ENCODE measurements at regions not wholly inside any gene's neighbourhood (a gene's known extent, or its start where the extent isn't known, plus 50 kb on each side); places are given as distances from the start of the nearest gene placed in this dataset.

GRCh38 chr2:237171396-237171795, 85.7 kb downstream of the COPS8 start:
- no peak for DNase-seq

- DNase-seq, result no peak
Observed at GRCh38 chr2:237171881-237172280, 86.2 kb downstream of the COPS8 start.

GRCh38 chr2:237177052-237177451, 91.4 kb downstream of the COPS8 start:
- no peak for DNase-seq

- DNase-seq, result no peak
Observed at GRCh38 chr2:237177986-237178385, 92.3 kb downstream of the COPS8 start.

GRCh38 chr2:237178396-237178795, 92.7 kb downstream of the COPS8 start:
- no peak for DNase-seq

- DNase-seq, result no peak
Observed at GRCh38 chr2:237179161-237179560, 93.5 kb downstream of the COPS8 start.

GRCh38 chr2:237180187-237180586, 94.5 kb downstream of the COPS8 start:
- DNase-seq, result no peak

GRCh38 chr2:237180987-237181386, 95.3 kb downstream of the COPS8 start:
- no peak for DNase-seq

- no peak for DNase-seq
Observed at GRCh38 chr2:237181844-237182243, 96.2 kb downstream of the COPS8 start.

GRCh38 chr2:237182422-237183123, 96.9 kb downstream of the COPS8 start:
- DNase-seq, result no peak

GRCh38 chr2:237184192-237184918, 98.7 kb downstream of the COPS8 start:
- no peak for DNase-seq

GRCh38 chr2:237184919-237185552, 99.3 kb downstream of the COPS8 start:
- DNase-seq, result no peak

GRCh38 chr2:237185553-237185925, 99.8 kb downstream of the COPS8 start:
- DNase-seq, result no peak

- DNase-seq, result no peak
Observed at GRCh38 chr2:237189799-237190198, 104.1 kb downstream of the COPS8 start.

GRCh38 chr2:237190966-237191713, 105.5 kb downstream of the COPS8 start:
- DNase-seq, result no peak

- no peak for DNase-seq
Observed at GRCh38 chr2:237191714-237192081, 106.0 kb downstream of the COPS8 start.

GRCh38 chr2:237192881-237193280, 107.2 kb downstream of the COPS8 start:
- DNase-seq, result no peak

- DNase-seq, result no peak
Observed at GRCh38 chr2:237193436-237193835, 107.7 kb downstream of the COPS8 start.

- DNase-seq, result no peak
Observed at GRCh38 chr2:237194081-237194480, 108.4 kb downstream of the COPS8 start.

- no peak for DNase-seq
Observed at GRCh38 chr2:237194906-237195305, 109.2 kb downstream of the COPS8 start.

GRCh38 chr2:237195396-237196120, 109.9 kb downstream of the COPS8 start:
- no peak for DNase-seq

GRCh38 chr2:237196409-237196808, 110.7 kb downstream of the COPS8 start:
- no peak for DNase-seq

All from stimulated activated naive CD4-positive, alpha-beta T cell treated with Interleukin-2 at 50 U/mL for 16 hours (primary cell).